Endometrial microvascular endothelial cells (primary cell): ENCODE measurements at regions not wholly inside any gene's neighbourhood (a gene's known extent, or its start where the extent isn't known, plus 50 kb on each side); places are given as distances from the start of the nearest gene placed in this dataset.

Source experiments
- in situ Hi-C: cut with HindIII; loops from 2 replicates; pipeline ENCODE4 v1.10.0; 2017; ENCODE audit warnings: low sequenced_read_pairs, low pct_unique_long_range_greater_than_20kb; ENCODE audit errors: inconsistent ontology term

DNA sequence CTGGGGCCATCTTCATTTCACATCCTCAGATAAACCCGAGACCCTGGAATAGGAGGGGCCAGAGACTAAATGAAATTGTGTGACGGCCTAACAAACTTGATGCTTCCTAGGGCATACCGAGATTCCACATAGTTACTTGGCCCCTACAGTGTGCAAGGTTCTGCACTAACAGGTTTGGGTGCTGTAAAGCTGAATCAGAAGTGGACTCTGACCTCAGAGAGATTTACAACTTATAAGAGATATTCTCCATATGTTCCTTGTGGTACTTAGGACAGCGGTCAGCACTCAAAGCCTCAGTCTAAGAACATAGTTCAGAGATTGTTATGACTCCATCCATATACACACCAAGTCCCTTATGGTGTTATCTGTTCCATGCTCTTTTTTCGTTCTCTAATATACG lies 55.1 kb upstream of the FHIP2A start:
- in situ Hi-C loops, result loop anchor here (10.0 kb wide), 1 partner anchor 462 kb away; no protein-coding TSS in a partner anchor

GRCh38 chr10:114767101-114767985 lies 54.2 kb upstream of the FHIP2A start:
- in situ Hi-C loops, result loop anchor here (10.0 kb wide), 1 partner anchor 463 kb away; no protein-coding TSS in a partner anchor

DNA sequence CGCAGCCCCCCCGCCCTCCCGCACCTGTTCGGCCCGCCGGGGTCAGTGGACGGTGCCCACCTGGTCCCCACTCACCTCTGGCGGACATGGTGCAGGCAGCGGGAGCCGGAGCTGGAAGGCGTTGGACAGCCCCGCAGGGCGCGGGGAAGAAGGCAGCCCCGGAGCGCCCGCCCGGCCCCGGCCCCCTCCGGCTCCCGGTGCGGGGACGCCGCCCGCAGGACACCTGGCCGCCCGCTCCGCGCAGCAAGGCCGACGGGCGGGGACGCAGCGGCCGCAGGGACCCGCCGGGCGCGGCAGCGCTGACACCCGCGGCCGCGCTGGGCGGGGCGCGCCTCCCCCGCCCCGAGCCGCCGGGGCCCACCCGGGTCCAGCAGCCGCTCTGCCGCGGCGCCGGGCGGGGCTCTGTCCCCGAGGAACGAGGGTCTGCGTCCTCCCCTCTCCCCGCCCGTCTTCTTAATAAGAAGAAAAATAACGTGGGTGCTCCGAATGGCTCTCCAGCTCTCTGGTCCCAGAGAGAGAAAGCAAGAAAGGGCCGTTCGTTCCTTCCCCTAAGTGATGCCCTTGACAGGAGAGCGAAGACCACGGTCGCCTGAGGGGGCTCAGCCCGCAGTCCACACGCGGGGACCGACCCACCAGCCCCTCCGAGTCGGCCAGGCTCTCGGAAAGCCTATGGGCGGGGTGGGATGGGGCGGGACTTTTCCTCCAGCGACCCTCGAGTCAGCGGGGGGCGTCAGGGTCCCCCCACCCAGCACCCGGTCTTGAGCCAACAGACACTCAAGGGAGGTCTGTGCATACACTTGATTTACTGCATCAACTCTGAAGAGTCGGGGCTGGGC lies 53.4 kb upstream of the FHIP2A start:
- in situ Hi-C loops, result loop anchor here (10.0 kb wide), 1 partner anchor 463 kb away; no protein-coding TSS in a partner anchor

DNA sequence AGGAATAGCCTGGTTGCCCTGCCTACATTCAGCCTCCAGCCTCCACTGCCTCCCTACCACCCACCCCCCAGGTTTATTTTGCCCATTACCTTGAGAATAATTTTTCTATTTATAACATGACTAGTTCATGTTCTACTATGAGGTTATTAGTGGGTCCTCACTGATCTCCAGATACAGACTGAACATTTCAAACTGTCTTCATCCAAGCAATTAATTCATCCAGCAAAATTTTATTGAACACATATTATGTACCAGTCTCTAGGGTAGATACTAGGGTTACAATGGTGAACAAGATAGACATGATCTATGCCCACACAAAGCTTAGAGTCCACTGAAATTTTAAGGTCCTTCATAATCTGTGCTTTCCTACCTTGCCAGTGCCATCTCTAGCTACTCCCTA lies 51.6 kb upstream of the FHIP2A start:
- in situ Hi-C loops, result no loop called here

- in situ Hi-C loops, result no loop called here
These were observed 50.4 kb upstream of the FHIP2A start for GRCh38 chr10:114771157-114771556.

DNA sequence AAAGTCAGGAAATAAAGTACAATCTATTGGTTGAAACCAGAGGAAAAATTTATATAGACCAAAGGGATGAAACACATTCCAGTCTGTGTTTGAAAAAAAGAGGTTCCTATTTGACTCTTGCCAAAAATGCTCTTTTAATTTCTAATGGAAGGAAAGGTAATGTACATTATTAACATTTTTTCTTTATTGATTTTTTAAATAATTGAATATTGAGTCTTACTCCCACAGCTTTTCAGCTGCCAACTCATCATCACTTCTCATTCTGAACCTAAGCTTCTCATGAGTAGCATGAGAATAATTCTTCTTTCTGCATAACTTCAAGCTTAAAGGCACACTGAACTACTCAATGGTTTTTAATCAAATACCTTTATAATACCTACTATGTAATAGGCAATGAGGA lies 49.8 kb upstream of the FHIP2A start:
- in situ Hi-C loops, result no loop called here
